ENCODE measurements at regions not wholly inside any gene's neighbourhood (a gene's known extent, or its start where the extent isn't known, plus 50 kb on each side); places are given as distances from the start of the nearest gene placed in this dataset.

GRCh38 chr4:104942990-104943743 is 203.5 kb upstream of the TET2 start:
- DNase-seq (ENCODE audit: low spot score): no peak

DNA sequence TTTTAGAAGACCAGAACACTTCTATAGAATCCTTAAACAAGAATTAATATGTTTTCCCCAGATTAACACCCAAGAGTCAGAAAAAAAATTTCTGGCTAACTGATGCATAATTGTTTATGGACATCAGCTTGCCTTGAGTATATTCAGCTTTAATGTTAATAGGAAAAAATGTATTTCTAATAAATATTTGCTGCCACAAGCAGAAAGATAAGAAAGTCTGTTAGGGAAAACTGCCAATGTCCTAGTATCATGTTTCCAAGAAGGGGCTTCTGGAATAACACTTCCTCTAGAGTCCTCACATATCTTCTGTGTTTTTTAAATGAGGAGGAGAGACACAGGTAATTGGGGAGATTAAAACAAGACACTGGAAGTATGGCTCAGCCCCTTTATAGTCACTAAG is 202.1 kb upstream of the TET2 start:
- no peak for DNase-seq (ENCODE audit: low spot score)

- no peak for DNase-seq (ENCODE audit: low spot score)
These were observed 182.1 kb upstream of the TET2 start for GRCh38 chr4:104964410-104965175.

DNA sequence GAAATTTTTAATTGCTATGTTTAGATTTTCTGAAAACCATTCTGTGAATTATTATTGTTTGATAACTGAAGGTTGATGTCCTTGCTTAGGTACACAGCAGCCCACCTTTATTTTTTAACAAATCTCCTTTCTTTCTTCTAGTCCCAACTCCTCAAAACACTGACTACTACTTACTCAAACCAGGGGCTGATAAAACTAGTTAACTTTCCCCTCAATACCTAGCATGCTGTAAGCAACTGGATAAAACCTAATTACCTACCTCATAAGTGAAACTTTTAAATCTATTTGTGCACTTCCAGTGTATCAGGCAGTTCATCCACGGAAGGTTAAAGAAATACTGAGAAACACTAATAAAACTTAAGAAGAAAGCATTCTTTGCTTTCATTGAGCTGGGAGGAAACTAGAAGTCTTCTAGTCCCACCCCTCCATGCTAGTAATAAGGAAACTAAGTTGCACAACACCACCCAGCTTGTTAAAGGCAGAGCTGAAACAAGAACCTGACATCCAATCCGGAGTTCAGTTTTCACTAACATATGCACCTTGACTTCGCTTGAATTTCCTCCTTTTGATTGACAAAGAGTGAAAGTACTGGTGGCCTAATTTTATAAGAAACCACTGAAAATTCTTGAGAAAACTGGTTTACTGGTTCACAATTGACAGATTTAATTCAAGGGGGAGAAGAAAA is 180.2 kb upstream of the TET2 start:
- no peak for DNase-seq (ENCODE audit: low spot score)

- DNase-seq (ENCODE audit: low spot score): no peak
These were observed 179.7 kb upstream of the TET2 start for GRCh38 chr4:104967034-104967401.

DNA sequence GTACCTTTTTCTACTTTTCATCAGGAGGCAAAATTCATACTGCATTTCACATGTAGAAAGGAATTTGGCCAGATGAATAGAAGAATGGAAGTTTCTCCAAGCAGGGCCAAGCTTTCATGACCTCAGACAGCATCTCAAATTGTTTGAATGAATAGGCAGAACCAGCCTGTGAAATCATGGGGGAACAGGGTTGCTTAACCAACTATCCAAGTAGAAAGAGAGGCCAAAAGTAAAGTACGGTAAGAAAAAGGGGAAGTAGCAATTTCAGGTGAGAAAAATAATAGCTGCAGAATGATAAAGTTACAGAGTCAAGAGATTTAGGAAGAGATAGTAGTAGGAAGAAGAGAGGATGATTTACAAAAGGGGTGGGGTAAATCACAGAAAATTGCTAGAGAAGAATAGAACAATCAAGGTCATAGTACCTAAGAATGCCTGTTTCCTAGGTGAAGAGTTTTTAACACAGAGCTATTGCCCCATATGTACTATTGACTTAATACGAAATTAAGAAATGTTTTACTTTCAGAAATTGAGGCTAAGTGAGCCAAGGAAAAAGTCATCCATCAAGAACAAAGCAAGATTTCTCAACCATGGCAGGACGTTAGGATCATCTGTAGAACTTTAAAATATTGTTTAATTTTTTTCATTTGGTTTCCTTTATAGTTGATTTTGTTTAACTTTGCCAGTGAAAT is 177.1 kb upstream of the TET2 start:
- no peak for DNase-seq (ENCODE audit: low spot score)

DNA sequence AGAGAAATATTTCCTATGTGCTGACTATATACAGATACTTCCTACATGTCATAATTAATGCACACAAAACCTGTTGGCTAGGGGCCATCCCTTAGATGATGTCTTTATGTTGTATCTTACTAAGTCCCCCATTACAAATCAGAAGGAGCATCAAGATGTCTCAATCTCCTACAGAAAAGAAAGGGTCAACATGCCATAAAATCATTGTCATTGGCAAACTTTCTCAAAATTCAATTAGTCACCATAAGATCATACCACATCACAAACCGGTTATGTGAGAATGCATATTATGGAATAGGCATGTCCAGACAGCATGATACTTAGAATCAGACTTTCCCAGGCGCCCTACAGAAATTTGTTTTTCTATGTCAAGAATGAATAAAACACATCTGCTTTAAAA is 175.2 kb upstream of the TET2 start:
- DNase-seq (ENCODE audit: low spot score): no peak

DNA sequence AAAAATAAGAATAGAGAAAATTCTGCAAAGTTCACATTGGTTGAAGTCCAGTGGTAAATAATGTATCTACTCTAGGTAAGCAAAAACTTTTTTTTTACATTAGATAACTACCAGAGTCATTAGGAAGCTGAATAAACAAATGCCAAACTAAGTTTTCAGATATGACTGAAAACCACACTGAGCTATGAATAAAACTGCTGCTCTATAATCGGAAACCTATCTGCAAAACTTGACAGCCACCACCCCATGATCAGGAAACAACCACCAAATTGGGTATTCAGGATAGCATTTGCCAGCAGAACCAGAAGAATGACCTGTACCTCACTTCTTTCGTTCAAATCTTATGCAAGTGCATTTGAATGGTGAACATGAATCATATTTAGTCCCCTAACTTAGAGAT is 173.0 kb upstream of the TET2 start:
- DNase-seq (ENCODE audit: low spot score): no peak

DNA sequence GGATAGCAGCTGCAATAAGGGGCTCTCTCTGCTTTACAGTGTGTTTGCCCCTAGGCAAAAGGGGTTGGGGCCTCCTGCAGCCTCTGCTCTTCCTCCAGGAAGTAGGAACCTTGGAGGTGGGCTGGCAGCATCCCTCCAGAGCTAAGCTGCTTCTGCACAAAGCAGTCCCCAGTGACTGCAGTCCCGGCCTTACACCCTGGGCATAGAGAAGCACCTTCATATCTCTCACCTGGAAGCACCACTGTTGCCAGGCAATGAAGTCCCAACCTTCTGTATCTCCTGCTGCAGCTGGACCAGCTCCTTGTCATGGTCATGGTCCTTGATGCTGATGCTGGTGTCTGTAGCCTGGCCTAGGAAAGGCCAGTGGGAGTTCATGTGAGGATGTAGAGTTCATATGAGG is 171.1 kb upstream of the TET2 start:
- DNase-seq (ENCODE audit: low spot score): peak; percentile 82

GRCh38 chr4:104976262-104976661 is 170.4 kb upstream of the TET2 start:
- no peak for DNase-seq (ENCODE audit: low spot score)

GRCh38 chr4:104979083-104979760 is 167.5 kb upstream of the TET2 start:
- no peak for DNase-seq (ENCODE audit: low spot score)

DNA sequence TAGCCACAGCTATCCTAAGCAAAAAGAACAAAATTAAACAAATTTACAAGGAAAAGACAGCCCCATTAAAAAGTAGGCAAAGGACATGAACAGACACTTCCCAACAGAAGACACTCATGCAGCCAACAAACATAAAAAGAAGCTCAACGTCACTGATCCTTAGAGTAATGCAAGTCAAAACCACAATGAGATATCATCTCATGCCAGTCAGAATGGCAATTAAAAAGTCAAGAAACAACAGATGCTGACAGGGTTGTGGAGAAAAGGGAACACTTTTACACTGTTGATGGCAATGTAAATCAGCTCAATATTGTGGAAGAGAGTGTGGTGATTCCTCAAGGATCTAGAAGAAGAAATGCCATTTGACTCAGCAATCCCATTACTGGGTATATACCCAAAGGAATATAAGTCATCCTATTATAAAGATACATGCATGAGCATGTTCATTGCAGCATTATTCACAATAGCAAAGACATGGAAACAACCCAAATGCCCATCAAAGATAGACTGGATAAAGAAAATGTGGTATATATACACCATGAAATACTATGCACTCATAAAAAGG is 163.0 kb upstream of the TET2 start:
- DNase-seq (ENCODE audit: low spot score): no peak

DNA sequence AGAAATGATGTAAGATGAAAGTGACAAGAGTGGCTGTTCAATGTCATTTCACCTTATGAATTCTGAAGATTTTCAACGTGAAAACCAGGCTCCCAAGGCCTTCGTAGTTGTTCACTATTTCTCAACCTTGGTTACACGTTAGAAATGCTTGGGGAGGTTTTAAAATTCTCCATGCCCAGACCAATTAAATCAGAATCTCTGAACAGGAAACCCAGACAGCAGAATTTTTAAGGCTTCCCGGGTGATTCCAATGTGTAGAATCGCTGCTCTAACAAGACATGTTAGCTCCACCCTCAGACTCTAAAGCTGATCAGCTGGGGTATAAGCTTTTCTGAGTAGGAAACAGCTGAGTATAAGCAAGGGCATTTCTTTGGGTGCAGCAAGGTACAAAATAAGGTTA is 160.4 kb upstream of the TET2 start:
- no peak for DNase-seq (ENCODE audit: low spot score)

DNA sequence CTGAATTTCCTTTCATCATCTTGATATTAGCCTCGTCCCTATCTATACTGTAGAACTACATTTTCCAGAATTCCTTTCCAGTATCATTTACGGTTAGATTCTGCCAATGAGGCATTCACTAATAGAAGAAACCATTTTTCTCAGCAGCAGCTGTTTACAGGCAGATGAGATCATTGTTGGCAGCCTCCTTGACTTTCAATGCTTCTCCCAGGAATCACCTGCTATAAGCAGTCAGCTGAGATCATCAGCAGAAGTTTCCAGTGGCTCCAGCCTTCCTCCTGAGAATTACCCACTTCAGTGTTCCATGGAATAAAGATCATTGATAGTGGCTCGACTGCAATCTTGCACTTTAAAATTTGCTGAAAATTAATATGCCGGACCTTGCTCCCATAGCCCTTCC is 157.3 kb upstream of the TET2 start:
- no peak for DNase-seq (ENCODE audit: low spot score)

DNA sequence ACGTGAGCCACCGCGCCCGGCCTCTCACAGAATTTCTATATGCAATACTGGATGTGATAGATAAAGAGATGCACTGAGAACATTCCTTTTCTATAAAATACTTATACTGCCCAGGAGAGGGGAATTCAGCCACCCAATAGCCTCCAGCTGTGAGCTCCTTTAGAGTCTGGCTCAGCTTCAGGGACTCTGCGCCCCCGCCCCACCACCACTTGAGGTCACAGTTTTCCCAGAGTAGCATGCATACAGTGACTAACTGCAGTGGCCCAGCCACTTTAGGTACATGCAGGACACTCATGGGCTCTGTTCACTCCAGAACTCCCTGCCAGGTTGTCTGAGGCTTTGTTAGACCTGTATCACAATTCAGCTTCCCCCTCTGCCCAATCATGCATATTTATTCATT is 144.4 kb upstream of the TET2 start:
- no peak for DNase-seq (ENCODE audit: low spot score)

DNA sequence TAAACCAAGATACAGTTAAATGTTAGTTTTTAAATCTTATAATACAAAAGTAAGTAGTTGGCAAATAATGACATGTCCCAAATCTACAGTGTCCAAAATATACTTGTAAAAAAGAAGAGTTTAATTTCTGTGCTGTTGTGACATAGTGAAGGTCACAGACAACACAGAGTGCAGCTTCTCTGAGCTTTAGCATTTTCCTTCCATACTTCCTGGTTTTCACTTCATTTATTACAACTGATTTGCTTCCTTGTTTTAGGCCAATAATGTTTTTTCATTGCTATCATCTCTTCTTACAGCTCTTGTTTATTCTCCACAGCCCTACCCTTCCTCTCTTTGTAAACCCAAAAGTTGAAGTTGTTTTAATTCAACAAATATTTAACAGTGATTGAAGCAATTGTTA is 132.4 kb upstream of the TET2 start:
- DNase-seq (ENCODE audit: low spot score): no peak

- no peak for DNase-seq (ENCODE audit: low spot score)
These were observed 132.0 kb upstream of the TET2 start for GRCh38 chr4:105014635-105015034.

DNA sequence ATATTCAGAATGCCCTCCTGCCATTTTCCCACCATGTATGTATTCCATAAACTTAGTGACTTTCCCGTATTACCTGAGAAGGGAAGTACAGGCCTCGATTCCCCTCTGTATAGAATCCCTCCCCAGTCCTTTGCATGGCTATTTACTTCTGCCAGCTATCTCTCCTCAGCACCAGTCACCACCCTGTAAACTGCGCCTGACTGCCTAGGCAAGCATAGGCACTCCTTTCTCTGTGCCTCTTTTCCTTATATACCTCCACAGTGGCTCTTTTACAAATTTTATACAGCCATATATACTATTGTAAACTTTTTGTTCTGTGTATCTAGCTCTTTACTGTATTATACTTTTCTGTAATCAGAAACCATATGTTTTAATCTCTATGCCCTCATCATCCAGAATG is 130.9 kb upstream of the TET2 start:
- no peak for DNase-seq (ENCODE audit: low spot score)

DNA sequence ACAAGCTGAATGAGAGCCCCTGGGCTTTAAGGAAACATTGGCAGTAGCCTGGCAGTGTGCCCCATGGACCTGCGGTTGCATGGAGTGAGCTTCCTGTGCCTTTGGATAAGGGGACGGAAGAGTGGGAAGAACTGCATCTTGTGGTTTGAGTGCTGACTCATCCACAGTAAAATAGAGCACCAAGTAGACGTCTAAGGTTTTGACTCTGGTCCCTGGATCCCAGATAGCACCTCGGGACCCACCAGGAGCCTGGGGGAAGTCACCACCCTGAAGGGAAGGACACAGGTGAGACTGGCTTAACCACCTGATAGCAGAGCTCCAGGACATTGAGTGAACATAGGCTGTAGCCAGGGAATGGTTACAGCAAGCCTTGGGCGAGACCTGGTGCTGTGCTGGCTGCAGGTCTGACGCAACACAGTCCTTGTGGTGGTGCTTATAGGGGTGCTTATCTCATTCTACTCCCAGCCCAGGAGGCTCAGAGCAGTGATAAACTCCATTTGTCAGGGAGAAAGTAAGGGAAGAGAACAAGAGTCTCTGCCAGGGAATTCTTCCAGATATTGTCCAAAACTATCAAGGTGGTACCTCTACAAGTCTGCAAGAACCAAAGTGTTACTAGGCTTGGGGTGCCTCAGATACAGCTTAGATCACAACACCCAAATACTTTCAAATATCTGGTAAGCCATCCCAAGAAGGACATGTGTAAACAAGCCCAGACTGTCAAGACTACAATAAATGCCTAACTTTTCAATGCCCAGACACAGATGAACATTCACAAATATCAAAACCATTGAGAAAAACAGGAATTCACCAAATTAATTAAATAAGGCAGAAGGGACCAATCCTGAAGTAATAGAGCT is 123.6 kb upstream of the TET2 start:
- no peak for DNase-seq (ENCODE audit: low spot score)

DNA sequence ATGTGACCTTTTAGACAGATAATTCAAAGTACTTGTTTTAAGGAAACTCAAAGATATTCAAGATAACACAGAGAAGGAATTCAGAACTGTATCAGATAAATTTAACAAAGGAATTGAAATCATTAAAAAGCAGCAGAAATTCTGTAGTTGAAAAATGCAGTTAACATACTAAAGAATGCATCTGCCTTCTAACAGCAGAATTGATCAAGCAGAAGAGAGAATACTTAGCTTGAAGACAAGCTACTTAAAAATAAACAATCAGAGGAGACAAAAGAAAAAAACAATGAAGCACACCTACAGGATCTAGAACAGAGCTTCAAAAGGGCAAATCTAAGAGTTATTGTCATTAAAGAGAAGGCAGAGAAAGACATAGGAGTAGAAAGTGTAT is 123.0 kb upstream of the TET2 start:
- no peak for DNase-seq (ENCODE audit: low spot score)

Data from mesenteric fat pad (tissue), 1 donor.